Activated CD8-positive, alpha-beta memory T cell treated with anti-CD3 and anti-CD28 coated beads, Interleukin-2, amount 50 U/mL, for 24 hours (primary cell): ENCODE measurements at regions not wholly inside any gene's neighbourhood (a gene's known extent, or its start where the extent isn't known, plus 50 kb on each side); places are given as distances from the start of the nearest gene placed in this dataset.
"Not testable (repeated sequence)": the region's sequence is repeated elsewhere in the genome, so short reads cannot be mapped to it uniquely, and the experiment has no call there.

Source experiments
- DNase-seq: peaks from one replicate; pipeline ENCODE4 v3.0.0-alpha.2; 2020; ENCODE audit errors: extremely low read depth

DNA sequence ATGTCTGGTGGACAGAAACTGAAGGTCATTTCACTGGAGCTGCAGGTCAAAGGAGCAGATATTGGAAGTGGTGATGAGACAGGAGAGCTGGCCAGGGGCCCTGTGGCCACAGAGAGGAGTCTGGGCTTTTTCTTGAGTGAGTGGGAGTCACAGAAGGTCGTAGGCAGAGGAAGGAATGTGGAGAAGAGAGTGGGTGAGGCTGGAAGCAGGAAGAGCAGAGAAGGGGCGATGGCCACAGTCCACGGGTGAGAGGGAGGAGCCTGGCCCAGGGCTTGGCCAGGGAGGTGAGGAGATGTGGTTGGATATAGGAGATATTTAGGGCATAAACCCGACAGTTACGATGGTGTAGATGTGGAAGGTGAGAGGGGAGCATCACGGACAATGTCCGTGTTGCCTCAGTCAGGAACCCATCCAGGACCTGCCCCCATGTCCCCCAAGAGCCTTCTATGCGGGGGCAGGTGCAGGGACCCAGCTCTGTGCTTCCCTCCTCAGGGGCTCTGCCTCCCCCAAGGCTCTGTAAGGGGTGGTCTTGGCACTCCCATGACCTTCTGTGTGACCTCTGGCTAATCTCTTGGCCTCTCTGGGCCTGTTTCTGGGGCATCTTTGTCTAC, 150.5 kb upstream of the PTPN1 start:
- DNase-seq, result no peak

DNA sequence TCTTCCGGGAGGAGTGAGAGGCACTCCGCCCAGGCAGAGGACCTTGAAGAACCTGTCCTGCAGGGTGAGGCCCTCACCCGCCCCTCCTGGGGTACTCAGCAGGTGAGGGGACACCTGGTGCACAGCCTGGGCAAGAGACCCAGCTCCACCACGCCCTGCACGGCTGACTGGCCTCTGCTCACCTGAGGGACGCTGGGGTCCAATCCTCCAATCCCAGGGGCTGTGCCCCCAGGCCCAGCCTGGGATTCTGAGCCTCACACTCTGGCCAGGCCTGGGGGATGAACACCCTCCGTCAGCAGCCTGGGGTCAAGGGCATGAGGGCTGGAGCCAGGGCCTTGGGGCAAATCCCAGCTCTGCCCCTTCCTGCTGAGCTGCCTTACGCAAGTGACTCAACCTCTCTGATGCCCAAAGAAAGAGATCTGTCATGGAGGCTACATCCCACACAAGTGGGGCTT, 149.9 kb upstream of the PTPN1 start:
- DNase-seq, result no peak

DNA sequence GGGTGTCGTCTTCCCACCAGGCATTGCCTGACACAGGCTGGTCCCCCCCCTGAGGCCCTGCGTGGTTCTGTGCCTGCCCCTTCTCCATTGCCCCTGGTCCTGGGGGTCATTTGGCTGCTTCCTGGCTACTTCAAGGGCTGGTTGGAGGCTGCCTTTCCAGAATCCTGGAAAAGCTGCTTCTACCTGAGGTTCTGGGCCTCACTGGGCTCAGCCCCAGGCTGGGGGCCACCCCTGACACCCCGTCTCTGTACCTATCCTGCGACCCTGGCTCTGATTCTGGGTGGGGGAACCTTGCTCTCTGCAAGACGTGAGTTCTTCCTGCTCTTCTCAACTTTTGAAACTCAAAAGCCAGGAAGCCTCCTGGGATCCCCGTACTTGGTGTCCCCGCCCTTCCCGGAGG, 149.3 kb upstream of the PTPN1 start:
- DNase-seq, result no peak

DNA sequence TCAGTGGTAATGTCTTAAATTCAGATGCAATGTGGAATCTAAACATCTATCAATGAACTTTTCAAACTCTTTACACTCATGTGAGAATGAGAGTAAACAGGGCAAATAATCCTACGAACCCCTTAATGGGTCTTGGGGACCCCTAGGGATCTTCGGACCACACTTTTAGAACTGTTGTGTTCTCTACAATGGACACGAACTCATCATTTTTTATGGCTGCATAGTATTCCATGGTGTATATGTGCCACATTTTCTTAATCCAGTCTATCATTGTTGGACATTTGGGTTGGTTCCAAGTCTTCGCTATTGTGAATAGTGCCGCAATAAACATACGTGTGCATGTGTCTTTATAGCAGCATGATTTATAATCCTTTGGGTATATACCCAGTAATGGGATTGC, 148.0 kb upstream of the PTPN1 start:
- DNase-seq, result not testable (repeated sequence)

DNA sequence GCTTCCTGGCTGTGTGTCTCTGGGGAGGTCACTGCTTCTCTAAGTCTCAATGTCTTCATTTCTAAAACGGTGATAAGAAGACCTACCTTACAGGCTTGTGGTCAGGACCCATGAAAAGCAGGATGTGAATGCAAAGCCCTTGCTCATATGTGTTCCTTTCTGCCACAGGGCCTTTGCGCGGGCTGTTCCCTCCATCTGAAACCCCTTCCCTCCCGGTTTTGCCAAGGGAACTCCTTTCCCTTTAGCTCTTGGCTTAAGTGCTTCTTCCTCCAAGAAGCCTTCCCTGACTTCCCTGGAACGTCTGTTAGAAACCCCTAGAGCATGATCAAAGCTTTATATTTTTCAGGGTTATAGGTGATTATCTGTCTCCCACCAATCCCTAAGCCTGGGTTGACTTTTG, 147.2 kb upstream of the PTPN1 start:
- no peak for DNase-seq

DNA sequence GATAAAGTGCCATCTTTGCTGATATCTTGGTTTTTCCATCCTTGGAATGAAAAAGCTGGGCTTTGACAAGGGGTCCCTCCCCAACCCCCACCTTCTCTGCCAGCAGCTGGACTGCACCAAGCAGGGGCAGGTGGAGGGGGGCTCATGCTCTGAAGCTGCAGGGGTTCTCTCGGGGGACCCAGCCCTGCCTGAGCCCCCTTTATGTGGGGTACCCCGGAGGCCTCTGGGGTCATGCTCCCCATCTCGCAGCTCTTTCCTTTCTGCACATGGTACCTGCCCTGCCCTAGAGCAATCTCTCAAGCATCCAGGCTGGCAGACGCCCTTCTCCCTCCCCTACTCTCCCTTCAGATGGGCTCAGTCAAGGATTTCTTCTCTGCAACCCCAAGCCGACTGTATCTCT, 146.7 kb upstream of the PTPN1 start:
- DNase-seq, result no peak

DNA sequence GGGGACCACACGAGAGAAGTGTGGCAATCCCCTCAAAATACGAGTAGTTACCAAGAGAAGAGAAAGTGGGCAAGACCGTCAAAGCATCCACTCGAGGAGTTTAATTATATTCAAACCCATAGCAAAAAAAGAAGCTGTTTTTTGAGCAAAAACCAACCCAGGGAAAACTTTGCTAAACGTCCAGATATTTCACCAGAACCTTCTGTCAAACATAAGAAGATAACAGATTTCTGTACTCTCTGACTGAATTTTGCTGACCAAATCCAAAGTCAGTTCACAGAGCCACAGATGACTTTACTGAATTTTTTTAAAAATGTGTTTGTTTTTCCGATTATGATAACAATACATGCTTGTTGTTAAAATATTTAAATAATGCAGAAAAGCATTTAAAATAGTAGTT, 145.6 kb upstream of the PTPN1 start:
- DNase-seq, result no peak

DNA sequence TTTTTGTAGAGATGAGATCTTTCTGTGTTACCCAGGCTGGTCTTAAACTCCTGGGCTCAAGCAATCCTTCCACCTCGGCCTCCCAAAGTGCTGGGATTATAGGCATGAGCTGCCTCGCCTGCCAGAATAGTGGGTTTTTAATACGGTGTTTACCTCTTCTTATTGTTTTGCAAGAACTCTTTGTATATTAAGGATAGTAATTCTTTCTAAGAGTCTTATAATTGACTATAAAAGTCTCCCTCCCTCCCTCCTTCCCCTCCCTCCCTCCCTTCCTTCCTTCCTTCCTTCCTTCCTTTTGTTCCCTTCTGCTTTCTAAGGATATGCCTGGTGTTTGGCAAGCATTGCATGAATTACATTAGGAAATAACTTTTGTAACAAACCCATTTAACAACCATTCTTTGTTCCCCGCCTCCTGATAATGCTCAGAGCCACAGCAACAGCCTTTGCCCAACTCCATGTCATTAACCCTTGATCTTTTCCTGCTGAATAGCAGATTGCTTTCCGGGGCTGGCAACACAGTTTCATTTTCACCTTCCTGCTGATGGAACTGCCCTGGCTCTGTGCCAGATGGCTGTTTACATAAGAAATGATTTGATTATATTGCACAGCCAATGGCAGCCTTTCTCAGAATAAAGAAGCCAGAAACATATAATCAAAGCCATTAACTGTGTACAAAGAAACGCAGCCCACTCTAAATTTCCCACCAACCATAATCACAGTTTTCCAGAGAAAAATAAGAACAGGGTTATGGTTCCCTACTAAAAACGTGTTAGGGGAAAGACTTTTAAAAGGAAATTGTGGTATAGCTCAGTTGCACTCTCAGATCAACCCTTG, 143.7 kb upstream of the PTPN1 start:
- no peak for DNase-seq

DNA sequence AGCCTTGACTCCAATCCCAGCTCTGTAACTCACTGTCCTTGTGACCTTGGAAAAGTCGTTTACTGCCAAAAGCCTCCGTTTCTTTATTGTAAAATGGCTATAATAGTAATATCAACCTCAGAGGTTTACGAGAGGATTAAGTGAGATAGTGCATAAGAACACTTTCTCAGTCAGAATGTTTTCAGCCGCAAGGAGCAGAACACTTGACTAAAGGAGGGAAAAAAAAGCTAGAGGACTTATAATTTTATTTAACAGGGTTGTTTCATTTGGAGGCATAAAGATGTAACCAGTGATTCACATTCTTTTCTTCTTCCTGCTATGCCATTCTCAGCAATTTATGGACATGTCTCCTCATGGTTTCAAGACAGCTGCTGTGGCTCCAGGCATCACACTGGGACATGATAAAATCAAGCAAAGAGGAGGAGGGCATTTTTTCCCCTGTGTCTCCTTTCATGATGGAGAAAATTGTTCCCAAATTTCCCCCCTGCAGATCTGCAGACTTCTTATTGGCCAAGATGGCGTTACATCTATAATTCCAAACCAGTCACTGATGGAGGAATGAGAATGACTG, 143.0 kb upstream of the PTPN1 start:
- no peak for DNase-seq

DNA sequence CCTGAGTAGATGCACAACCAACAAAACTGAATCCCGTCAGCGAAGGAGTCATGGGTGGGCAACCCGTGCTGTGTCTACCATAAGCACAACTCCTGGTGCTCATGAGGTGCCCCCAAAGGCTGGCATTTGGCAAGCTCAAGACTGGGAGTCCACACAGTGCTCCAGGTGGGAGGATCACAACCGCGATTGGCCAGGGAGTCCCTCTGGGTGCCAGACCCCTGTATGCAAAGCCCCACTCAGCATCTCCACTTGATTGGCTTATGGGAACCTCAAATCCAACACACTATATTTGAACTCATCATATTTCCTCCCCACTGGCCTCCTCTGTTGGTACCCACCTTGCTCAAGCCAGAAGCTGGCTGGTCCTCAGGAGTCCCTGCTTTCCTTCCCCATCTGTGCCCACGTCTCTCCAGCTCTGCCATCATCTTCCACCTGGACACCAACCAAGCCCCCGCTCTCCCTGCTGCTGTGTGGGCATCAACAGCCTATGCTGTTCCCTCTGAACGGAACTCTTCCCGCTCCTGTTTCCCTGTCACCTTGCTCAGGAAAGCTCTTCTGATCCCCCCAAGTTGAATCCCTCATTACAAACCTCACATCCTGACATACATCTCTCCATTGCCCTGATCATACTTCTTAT, 142.3 kb upstream of the PTPN1 start:
- no peak for DNase-seq

DNA sequence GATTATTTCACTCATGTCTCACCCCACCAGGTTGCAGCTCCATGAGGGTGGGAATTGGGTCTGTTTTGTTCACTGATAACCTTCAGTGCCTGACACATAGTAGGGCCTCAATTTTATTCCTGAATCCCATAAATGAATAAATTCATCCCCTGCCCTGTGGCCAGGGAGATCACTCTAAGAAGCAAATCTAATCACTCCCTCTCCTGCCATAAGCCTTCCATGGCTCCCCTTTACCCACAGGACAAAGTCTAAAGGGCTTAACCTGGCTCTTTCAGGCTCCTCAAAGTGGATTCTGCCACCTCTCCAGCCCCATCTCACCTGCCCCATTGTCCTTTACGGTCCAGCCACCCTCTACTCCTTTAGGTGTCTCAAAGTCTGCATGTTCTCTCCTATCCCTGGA, 141.8 kb upstream of the PTPN1 start:
- no peak for DNase-seq

DNA sequence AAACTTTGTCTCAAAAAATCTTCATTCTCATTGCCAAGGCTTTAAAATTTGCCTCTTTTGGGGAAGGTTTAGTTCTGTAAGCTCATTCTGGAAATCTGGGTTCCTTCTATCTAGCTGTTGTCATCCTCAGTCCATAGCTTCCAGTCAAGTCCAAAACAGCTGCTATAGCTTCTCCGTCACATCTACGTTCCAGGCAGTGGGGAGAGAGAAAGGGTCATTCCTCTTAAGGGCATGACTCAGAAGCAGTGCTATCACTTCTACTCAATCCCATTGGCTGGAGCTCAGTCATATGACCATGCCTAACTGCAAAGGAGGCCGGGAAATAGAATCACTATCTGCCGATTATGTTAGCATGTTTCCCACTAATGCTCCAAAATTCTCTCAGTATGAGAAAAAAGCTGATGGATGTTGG, 141.4 kb upstream of the PTPN1 start:
- DNase-seq, result no peak

DNA sequence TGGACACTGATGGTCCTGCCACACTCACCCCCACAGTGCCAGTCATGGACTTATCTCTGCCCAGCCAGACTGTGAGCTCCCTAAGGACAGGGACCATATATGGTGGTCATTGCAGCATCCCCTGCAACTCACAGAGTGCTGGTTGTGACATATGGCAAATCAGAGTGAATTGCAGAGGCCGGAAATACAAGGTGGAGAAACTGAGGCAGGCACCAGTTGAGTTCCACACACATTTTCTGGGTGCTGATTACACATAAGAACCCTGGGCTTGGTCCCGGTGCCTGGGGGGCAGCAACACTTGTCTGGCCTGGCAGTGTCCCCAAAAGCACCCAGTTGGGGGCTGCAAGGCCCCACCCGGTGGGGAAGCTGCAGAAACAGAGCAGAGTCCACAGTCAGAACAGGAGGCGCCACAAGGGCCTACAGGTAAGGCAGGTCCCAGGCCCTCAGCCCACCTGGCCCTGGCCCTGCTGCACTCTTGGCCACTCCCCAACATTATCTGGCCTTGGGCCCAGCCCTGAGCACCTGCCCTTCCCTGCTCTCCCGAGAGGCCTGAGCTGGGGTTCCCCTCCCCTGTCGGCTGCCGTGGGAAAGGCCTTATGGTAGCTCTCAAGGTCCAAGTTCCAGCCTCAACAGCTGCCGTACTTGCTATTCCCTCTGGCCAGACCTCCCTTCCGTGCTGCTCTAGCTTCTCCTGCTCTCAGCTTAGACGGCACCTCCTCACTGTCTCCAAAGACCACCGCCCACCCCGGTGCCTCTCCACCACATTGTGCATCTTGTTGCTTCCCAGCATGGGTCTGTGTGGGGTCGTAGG, 140.8 kb upstream of the PTPN1 start:
- DNase-seq, result no peak

DNA sequence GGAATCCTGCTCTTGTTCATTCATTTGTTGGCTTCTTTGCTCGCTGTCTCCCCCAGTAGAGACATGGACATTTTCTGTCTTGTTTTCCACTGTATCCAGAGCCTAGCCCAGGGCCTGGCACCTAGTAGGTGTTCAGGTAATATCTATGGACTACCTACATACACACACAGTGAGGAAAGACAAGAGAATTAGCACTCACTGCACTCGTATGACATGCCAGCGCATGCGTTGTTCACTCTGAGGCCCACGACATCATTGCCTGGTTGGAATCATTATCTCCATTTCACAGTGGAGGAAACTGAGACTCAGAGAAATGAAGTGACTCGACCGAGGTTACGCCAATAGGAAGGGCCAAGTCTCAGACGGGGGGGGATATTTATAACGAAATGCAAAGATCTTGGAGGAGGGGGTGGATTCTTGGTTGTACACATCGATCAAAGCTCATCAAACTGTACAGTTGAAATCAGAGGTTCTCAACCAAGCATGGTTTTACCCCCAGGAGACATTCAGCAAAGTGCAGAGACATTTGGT, 140.1 kb upstream of the PTPN1 start:
- DNase-seq, result no peak

DNA sequence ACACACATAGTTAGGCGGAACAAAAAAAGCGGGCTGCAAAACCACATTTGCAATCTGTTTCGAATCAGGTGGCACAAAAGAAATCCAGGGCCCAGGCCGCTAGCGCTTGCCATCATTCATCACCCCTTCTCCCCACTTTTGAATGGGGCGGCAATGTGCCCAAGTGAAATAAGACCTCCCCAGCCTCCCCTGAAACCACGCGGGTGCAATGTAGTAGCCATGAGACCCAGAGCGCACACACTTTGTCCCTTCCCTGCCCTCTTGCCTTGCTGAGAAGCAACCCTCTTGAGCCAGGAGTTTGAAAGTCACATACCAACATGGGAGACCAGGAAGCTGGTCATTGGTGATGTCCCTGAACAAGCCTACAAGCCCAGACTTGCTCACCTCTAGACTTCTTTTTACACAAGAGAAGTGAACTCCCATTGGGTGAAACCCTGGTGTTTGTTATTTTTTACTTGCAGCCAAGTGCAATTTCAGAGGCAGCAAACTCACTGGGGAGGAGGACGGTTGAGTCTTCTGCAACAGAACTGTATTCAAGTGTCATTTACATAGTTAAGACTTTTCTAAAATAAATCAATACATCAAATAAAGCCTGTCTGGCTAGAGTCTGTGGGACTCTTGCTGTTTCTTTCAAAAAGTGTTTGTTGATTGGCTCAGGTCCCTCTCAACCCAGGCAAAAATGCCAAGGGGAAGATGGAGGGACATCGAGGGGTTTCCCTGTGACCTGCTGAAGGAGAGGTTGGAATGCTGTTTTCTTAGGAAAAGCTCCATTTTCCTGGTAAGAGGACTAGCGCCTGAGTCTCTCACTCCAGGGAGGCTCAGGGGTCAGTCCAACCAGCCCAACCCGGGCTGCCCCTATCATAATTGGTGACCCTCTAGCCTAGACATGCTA, 138.1 kb upstream of the PTPN1 start:
- DNase-seq, result no peak

DNA sequence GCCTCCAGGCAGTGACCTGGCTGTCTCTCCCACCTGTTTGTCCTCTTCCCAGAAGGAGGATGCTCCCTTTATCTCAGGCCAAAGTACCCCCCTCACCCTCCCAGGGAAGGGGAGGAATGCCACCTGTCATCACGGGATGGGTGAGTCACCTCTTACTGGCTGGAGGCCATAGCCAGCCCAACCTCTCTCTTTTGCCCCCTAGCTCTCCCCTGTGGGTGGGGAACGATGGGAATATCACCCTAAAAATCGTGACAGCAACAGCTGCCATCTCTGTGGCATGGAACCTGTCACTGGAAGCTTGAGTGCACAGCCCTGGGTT, 137.5 kb upstream of the PTPN1 start:
- no peak for DNase-seq

DNA sequence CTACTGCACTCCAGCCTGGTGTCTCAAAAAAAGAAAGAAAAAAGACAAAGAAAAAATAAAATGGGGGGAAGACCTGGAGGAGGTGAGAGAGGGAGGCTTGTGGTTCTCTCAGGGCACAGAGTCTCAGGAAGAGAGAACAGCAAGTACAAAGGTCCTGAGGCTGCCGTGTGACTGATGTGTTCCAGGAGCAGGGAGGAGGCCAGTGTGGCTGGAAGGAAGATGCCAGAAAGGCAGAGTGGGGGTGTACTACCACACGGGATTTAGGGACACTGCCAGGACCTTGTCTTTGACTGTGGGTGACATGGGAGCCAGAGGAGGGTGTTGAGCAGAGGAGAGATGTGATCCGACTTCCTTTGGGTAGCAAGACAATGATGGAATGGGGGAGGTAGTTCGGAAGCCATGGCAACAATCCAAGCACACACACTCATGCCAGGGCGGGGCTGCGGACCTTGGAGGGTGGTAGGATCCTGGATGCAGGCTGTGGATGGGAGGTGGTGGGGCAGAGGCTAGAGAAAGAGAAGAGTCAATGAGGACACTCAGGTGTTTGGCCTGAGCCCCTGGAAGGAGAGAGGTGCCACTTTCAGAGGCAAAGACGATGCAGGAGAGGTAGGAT, 136.4 kb upstream of the PTPN1 start:
- DNase-seq, result no peak

DNA sequence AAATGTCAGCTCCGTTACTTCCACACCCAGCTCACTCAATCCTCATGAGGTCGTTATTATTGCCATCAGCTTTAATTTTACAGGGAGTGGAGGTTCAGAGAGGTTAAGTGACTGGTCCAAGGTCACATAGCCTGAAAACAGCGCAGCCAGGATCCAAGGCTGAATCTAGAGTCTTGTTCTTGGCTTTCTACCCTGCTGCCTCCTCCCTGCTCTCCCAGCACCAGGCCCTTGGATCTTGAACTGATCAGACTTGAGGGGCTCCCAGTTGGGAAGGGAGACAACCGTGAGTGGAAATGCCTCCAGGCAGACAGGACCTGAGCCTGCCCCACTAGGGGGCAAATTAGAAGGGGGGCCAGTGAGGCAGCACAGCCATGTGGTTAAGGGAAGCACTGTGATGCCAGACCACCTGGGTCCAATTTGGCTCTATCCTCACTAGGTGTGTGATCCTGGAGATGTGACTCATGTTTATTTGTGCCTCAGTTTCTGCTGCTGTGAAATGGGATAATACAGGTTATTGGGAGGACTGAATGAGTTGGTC, 135.6 kb upstream of the PTPN1 start:
- no peak for DNase-seq

DNA sequence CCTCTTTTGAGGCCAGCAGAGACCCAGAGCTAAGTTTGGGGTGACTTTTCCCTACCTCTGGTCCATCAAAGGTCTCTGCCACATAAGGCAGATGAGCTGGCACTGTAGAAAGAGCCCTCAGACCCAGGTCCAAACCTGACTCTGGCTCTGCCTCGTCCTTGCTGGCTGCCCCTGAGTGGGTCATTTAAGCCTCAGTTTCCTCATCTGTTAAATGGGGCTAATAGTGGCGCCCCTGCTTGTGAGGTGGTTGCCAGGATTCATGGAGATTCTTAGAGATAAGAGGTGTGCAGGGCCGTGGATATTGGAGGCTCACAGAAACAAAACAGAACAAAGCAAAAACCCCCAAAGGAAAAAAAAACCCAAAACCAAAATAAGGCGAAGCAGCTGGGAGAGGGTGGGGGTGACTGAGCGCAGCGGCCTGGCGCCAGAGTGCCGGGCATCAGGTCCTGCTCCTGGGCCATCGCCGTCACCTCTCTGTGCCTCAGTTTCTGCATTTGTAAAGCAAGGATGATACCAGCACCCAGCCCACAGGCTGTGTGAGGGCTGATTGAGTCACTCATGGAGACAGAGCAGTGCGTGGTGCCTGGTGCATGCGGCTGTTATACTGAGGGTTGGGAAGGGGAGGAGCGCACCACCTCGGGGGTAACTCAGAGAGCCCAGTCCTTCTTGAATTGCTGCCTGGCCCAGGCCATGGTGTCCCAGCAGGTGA, 133.8 kb upstream of the PTPN1 start:
- DNase-seq, result no peak
